ENCODE measurements at regions not wholly inside any gene's neighbourhood (a gene's known extent, or its start where the extent isn't known, plus 50 kb on each side); places are given as distances from the start of the nearest gene placed in this dataset.

- DNase-seq = no peak
Measured at GRCh38 chr2:9135822-9136558, 70.6 kb upstream of the ASAP2 start.

- DNase-seq = no peak
Measured at GRCh38 chr2:9127316-9127715, 79.3 kb upstream of the ASAP2 start.

- DNase-seq = no peak
Measured at GRCh38 chr2:9126540-9126939, 80.1 kb upstream of the ASAP2 start.

- no peak for DNase-seq
Measured at GRCh38 chr2:9124231-9124741, 82.3 kb upstream of the ASAP2 start.

GRCh38 chr2:9123069-9123468 is 83.5 kb upstream of the ASAP2 start:
- no peak for DNase-seq

- DNase-seq = no peak
Measured at GRCh38 chr2:9122367-9122766, 84.2 kb upstream of the ASAP2 start.

DNA sequence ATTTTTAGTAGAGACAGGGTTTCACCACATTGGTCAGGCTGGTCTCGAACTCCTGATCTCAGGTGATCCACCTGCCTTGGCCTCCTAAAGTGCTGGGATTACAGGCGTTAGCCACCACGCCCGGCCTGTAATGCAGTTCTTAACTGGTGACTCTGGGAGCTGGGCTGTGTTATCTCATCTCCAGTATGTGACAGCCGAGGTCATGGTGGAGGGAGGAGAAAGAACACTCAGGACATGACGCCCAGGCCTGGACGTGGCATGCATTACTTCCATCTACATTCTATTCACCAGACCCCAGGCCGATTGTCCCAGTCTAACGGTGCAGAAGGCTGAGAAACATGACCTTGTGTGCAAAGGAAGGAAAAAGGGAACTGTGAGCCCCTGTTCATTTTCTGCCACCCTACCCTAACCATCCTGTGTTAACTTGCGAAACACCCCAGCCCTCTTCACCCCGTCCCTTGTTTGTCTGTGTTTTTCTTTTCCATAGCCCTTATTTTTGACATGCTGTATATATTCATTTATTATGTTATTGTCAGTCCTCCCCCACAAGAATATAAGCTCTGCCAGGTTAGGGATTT is 88.1 kb upstream of the ASAP2 start:
- DNase-seq = no peak

- no peak for DNase-seq
Measured at GRCh38 chr2:9115229-9115628, 91.4 kb upstream of the ASAP2 start.

- no peak for DNase-seq
Measured at GRCh38 chr2:9114458-9114857, 92.2 kb upstream of the ASAP2 start.

DNA sequence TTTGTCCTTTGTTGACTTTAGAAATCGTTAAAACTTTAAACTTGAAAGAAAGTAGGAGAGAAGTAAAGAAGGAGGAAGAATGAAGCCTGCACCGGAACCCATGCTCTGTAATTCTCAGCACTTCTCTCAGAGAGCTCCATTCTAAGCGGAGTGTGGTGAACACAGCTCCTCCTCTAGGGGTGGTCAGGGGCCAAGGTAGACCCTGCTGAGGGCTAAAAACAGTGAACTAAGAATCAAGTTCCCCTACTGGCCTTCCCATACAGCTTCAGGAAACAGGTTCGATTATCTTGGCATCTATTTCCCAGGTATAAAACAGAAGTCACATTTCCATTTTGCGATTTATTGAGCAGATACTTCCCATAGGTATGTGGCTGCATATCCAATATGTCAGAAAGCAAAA is 92.7 kb upstream of the ASAP2 start:
- no peak for DNase-seq

DNA sequence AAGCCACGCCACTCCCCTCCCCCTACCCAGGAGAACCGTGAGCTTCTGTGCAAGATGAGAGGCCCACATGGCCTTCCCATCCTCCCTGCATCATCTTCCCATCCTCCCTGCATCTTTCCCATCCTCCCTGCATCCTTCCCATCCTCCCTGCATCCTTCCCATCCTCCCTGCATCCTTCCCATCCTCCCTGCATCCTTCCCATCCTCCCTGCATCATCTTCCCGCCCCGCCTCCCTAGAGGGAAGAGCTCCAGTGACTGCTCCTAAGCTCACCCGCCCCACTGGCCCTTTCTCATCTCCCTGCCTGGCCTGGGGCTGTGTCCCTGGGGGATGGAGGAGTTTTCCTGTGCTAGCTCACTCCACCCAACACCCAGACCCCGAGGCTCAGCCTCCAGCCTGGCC is 93.3 kb upstream of the ASAP2 start:
- no peak for DNase-seq

DNA sequence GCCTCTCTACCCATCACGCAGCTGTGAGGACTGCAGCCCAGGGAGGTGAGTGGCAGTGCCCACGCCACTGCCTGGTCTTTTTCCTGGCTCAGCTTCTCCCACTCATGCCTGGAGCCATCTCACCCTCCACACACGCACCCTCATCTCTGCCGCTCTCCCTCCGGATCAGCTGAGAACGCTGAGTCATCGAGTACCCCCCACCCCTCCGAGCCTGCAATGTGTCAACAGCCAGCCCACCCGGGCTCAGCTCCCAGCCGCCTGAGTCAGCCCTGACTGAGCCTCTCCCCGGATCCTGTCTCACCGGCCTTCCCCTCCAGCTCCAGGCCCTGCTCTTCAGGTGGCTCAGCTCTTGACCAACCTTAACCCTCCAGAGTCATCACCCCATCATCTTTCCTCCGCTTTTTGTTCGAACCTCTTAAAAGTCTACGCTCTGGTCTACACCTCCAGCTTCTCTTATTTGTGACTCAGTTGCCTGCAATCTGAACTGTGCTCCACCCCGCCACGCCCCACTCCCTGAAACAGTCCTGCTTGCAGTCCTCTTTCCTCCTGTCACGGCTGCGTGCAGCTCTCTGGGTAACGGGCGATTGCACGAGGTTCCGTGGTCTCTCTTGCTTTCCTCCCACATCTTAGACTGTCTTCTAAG is 94.4 kb upstream of the ASAP2 start:
- DNase-seq = no peak

DNA sequence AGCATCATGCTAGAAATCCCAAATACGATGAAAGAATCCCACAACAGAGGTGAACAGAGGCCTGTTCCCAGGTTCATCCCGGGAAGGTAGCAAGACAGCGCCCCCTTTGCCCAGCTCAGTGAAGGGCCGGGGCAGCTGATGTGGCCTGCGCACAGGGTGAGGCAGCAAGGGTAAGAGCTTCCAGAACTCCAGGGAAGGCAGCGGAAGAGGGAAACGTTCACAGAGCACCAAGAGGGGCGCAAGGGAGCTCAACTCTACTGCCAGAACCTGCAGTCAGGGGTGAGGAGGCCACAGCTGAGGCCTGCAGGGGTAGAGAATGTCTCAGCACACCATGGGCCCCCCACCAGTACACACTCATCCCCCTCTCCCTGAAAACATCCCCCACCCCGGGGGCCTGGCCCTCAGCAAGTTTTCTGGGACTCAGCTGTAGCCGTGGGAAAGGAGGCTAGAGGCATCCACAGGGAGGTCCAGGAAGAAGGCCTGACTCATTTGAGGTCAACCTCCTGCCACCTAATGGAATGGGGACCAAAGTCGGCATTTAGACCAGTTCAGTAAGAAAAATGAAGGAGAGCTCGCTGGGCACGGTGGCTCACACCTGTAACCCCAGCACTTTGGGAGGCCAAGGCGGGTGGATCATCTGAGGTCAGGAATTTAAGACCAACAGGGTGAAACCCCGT is 95.6 kb upstream of the ASAP2 start:
- DNase-seq = no peak

- no peak for DNase-seq
Measured at GRCh38 chr2:9110346-9110884, 96.2 kb upstream of the ASAP2 start.

- DNase-seq = no peak
Measured at GRCh38 chr2:9109871-9110270, 96.7 kb upstream of the ASAP2 start.

DNA sequence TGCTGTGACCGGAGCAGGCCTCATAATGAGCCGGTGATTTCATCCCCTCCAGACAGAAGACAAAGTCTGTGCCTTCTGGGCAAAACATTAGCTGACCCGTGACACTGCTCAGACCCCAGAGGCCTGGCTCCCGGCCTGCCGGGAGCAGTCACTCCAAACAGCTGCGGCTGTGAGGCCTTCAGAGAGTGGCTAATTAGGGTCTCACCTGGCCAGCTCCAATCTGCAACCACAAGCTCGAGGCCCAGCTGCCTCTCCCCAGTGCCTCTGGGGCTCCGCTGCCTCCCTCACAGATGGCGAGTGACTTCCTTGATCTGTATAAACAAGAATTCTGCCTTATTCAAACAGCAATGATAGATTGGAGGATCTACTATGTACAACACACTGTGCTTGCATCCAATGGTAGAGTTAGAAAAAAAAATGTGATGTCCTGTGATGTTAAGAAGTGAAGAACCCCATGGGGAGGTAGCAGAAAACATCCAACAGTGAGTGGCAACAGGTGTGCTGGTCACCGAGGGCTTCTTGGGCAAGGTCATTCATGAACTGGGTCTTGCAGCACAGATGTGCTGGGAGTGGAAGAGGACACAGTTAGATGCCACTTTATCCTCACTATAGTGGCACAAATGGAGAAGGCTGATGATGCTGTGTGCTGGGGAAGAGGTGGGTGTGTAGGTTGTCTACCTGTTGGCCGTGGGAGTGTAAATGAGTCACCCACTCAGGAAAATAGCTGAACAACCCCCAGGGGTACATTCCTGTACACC is 98.2 kb upstream of the ASAP2 start:
- DNase-seq = no peak

- no peak for DNase-seq
Measured at GRCh38 chr2:9107168-9108025, 99.2 kb upstream of the ASAP2 start.

- no peak for DNase-seq
Measured at GRCh38 chr2:9106338-9107167, 100.1 kb upstream of the ASAP2 start.

DNA sequence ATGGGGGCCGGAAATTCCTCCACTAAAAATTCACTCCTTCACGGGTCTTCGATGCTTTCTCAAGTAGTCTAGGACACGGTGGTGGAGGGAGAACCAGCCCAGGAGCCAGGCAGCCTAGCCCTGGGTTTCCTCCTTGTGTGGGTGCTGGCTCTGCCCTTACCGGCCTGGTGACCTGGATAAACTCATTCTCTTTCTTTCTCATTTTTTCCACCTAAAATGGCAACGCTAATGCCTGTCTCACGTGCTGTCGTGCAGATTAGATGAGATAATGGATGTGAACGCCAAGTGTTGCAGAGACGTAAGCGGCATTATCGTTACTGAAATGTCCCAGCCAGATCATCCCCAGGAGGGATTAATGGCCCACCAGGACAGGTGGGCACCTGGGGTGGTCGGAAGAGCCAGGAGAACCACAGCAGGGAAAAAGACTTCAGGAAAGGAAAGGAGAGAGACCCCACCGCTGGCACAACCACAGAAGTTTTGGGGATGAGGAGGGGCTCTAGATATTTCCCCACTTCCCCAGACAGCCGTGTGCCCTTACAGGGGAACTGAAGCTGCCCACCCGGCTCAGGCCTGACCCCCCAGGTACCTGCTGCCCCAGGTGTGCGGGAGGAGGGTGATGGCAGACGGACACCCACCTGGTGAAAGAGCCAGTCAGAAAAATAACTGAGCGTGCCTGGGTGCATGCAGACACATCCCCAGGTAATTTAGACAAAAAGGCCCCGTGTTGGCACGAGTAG is 100.8 kb upstream of the ASAP2 start:
- no peak for DNase-seq

All from stimulated activated CD4-positive, alpha-beta T cell treated with anti-CD3 and anti-CD28 coated beads, Interleukin-4, amount 100 ng/mL, for 24 hours (primary cell).